Activated T-cell treated with anti-CD3 and anti-CD28 coated beads, Interleukin-2, amount 50 U/mL, for 4 hours (primary cell): ENCODE measurements at regions not wholly inside any gene's neighbourhood (a gene's known extent, or its start where the extent isn't known, plus 50 kb on each side); places are given as distances from the start of the nearest gene placed in this dataset.
"Not testable (repeated sequence)": the region's sequence is repeated elsewhere in the genome, so short reads cannot be mapped to it uniquely, and the experiment has no call there.

Experiments
- ATAC-seq, 2 donors: fragments of 200-7000 bp; cut with Tn5 transposase; one replicate each; pipeline ENCODE4 v1.10.0; 2021
- DNase-seq: peaks from one replicate; pipeline ENCODE4 v3.0.0-alpha.2; 2020
- H3K27me3 Mint-ChIP-seq: one replicate; pipeline ENCODE4 v1.8.0; 2021; ENCODE audit warnings: low read depth, mixed read lengths
- H3K36me3 Mint-ChIP-seq: one replicate; pipeline ENCODE4 v1.8.0; 2022; ENCODE audit warnings: mixed read lengths; ENCODE audit not compliant: insufficient read depth
- H3K4me1 Mint-ChIP-seq: one replicate; pipeline ENCODE4 v1.8.0; 2021; ENCODE audit warnings: low read depth, mixed read lengths
- H3K4me3 Mint-ChIP-seq: one replicate; pipeline ENCODE4 v1.8.0; 2021; ENCODE audit warnings: mild to moderate bottlenecking, moderate library complexity, mixed read lengths
- H3K9me3 Mint-ChIP-seq: one replicate; pipeline ENCODE4 v1.8.0; 2021; ENCODE audit warnings: mixed read lengths

DNA sequence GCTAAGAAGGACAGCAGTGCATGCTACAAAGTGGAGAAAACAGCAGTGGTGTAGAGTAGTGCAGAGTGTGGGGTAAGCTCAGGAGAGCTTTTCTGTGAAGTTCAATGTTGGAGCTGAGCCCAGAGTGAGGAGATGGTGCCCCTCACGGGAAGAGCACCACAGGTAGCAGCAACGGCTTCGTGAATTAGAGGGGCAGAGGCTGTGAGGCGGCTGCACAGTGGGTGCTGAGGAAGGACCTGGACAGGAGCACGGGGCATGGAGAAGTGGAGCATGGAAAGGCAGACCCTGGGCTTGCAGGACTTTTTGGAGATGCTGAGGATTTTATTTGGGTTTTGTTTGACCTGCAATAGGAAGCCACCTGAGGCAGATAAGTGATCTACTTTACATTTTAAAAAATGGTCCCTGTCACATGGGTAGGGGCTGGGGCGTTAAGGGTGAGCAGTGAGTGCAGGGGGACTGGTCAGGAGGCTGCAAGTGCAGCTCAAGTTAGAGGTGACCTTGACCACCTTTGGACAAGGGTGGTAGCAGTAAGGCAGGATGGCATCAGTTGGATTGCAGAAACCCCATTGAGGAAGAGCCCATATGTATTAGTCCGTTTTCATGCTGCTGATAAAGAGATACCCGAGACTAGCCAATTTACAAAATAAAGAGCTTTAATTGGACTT lies 85.0 kb downstream of the MYCN start:
- Mint-ChIP-seq H3K4me1 (no peaks in the 10 kb centered on the region), H3K36me3 (no peaks in the 10 kb centered on the region), H3K4me3 (no peak overlapping the region), H3K27me3 (peaks cover 3% of the 10 kb centered on the region), H3K9me3 (no peaks in the 10 kb centered on the region)
- DNase-seq, result no peak
- no peak for ATAC-seq

DNA sequence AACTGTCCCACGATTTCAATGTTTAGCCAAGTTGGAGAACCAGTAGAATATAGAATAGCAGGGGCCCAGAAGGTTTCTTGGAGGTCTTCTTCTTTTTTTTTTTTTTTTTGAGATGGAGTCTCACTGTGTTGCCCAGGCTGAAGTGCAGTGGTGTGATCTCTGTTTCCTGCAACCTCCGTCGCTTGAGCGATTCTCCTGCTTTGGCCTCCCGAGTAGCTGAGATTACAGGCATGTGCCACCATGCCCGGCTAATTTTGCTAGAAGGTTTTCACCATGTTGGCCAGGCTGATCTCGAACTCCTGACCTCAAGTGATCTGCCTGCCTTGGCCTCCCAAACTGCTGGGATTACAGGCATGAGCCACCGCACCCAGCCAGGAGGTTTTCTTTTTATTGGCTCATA lies 84.3 kb downstream of the MYCN start:
- not testable (repeated sequence) for H3K36me3 Mint-ChIP-seq, DNase-seq, H3K27me3 Mint-ChIP-seq, H3K4me1 Mint-ChIP-seq, ATAC-seq, H3K9me3 Mint-ChIP-seq, H3K4me3 Mint-ChIP-seq

DNA sequence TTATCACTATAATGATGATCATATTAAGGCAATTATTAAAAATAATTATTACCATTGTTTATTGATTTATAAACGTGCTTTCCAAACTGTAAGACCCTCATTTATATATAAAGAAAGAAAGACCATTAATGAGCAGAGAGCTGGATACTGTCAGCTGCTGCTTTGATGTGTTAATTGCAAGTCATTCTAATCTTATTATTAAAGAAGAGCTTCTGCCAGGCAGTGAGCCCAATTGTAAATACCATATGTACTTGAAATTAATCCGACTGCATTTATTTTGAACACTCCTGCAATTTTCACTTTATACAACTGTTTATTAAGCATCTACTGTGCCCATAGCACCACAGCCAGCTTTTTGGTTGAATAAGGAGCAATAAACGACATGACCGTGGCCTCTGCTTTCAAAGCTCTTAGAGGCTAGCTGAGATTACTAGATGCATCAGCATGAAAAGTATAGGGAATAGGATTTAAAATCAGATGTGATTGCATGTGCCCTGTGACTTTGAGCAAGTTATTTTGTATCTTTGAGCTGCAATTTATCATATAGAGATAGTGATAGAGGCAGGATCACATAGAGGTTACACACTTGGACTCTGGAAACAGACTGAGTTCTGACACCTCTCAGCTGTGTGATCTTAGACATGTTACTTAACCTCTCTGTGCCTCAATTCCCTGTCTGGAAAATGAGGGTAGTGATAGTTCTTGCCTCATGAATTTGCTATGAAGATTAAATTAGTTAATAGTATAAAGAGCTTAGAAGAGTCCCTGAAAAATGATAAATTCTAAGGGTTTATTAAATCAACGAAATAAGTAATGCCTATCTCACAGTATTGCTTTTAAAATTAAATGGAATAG lies 83.4 kb downstream of the MYCN start:
- no peak for ATAC-seq
- Mint-ChIP-seq H3K4me1 (no peaks in the 10 kb centered on the region), H3K36me3 (no peaks in the 10 kb centered on the region), H3K9me3 (no peaks in the 10 kb centered on the region), H3K27me3 (peaks cover 3% of the 10 kb centered on the region), H3K4me3 (no peak overlapping the region)
- no peak for DNase-seq

DNA sequence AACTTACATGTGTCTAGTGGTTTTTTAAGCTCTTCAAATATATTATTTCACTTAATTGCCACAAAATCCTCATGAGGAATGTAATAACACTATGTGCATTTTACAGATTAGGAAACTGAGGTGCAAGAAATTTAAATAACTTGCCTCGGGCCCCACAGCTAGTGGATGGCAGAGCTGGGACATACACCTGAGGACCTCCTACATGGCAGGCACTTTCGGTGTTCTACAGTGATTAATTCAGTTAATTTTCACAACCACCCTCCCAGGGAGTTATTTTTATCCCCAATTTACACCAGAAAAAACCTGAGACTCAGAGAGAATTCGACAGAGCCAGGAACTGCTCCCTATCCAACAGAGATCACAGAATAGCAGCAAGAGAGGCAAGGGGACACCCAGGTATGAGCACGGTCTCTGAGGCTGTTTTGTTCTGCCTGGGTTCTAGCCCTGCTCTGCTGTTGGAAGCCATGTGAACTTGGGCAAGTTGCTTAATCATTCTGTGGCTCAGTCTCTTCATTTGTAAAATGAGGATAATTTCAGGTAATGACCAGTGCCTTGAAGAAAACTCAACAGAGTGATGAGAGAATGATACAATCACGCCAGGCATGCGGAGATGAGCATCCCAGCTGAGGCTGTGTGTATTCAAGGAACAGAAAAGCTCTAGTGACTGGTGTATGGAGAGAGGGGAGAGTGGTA lies 82.3 kb downstream of the MYCN start:
- DNase-seq, result no peak
- Mint-ChIP-seq H3K27me3 (peaks cover 3% of the 10 kb centered on the region), H3K36me3 (no peaks in the 10 kb centered on the region), H3K4me3 (no peak overlapping the region), H3K4me1 (no peaks in the 10 kb centered on the region), H3K9me3 (no peaks in the 10 kb centered on the region)
- ATAC-seq, result no peak

DNA sequence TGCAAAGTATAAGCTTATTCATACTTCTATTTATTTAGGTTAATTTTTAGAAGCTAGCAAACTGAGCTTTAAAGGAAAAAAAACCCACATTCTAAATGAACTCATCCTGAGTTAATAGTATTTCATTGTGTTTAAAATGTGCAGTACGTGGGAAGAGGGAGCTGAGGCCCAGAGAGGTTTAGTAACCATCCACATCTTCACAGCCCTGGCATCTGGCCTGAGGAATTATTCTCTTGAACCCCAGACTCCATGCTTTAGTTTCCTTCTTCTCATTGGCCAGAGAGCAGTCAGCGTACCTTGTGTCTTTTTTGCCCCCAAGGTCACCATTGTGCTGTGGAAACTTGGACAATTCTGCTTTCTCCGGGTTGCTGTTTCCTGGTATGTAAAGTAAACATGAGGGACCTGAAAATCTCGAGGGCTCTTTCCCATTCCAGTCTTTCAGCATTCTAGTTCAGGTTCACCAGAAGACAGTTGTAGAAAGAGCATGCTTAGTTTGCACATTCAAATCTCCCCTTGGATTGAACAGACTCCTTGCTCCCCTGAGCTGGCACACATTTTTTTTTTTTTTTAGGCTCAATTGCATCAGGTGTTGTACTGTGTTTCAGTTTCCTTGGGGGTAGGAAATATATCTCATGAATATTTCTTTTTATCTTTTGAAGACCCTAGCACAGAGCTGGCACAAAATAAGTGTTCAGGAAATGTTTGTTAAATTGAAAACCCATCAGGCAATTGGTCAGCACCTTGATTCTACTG lies 81.4 kb downstream of the MYCN start:
- Mint-ChIP-seq H3K4me1 (no peaks in the 10 kb centered on the region), H3K36me3 (no peaks in the 10 kb centered on the region), H3K4me3 (no peak overlapping the region), H3K27me3 (peaks cover 3% of the 10 kb centered on the region), H3K9me3 (no peaks in the 10 kb centered on the region)
- no peak for DNase-seq
- no peak for ATAC-seq

DNA sequence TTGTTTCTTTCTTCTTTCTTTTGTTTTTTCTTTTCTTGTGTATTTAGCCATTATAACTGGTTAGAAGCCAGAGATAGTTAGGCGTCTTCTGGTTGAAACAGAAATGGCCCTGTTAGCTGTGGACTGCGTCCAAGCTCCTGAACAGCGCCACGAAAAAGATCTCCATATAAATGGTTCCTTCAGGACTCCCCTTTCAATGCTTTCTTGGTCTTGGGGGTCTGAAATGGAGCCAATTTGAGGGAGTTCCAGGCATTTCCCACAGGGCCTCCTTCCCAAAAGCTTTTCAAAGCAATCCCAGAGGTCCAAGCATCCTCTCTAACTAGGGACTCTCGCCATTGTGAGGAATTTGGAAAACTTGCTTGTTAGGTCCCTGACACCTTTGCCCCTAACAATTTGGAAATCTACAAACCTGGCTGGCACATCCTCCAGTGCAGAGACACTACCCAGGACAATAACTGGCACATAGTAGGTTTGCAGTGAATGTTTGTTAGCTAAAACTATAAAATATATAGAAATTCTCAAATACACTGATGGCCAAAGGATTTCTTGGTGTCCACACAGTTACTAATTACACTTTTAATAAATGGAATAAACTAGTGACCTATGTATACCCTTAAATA lies 80.1 kb downstream of the MYCN start:
- DNase-seq (no peak), ATAC-seq (no peak)
- Mint-ChIP-seq H3K4me3 (no peak overlapping the region), H3K36me3 (no peaks in the 10 kb centered on the region), H3K27me3 (peaks cover 5% of the 10 kb centered on the region), H3K4me1 (no peaks in the 10 kb centered on the region), H3K9me3 (no peaks in the 10 kb centered on the region)

DNA sequence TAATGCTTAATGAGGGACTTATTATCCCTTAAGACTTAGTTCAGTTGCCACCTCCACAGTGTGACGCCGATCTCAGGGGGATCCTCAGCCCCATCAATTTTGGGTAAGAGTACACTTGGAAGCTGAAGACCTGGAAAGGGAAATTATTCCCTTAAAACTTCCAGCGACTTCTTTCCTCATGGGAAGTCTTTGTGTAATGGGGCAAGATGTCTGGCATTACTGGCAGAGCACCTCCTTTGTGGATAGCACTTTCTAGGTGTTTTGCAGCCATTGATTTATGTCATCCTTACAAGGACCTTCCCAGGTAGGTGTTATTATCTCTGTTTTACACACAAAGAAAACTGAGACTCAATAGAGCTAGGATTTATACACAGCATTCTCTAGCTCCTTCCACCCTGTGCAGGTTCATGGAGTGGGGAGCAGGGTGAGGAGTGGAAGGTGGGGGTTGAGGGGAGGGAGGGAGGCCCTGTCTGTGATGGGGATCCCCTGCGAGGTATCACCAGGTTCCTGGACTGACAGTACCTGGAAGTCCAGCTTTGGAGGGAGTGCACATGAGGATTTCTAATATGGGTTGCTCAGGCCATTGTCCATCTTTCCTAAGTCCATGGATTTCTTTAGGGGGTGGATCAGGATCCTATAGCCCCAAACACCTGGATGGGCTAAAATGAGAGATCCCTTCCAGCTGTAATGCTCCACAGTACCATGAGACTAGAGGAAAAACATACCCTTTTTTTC lies 79.4 kb downstream of the MYCN start:
- DNase-seq (no peak), ATAC-seq (no peak)
- no peaks in the 10 kb centered on the region for H3K4me1 Mint-ChIP-seq
- H3K4me3 Mint-ChIP-seq, result no peak overlapping the region
- no peaks in the 10 kb centered on the region for H3K9me3 Mint-ChIP-seq
- peaks cover 9% of the 10 kb centered on the region for H3K27me3 Mint-ChIP-seq
- H3K36me3 Mint-ChIP-seq, result no peaks in the 10 kb centered on the region

DNA sequence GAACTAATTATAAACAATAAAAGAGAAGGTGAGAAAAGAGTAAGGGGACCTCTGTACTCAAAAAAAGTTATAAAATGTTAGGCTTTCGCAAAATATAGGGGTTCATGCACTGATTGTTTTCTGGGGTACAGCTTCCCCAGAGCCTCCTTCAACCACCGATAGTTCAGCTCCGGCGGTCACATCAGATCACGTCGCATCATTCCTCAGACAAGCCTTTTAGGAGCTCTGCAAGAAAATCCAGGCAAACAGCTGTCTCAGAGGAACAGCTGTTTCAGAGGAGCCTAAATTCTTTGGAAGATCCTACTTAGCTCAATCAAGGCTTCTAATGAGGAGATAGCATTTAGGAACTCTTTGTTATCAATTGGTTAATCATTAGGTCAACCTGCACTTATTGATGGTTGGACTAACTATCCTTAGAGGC lies 78.7 kb downstream of the MYCN start:
- no peaks in the 10 kb centered on the region for H3K36me3 Mint-ChIP-seq
- H3K4me3 Mint-ChIP-seq, result no peak overlapping the region
- no peak for ATAC-seq
- no peaks in the 10 kb centered on the region for H3K4me1 Mint-ChIP-seq
- no peak for DNase-seq
- H3K9me3 Mint-ChIP-seq, result no peaks in the 10 kb centered on the region
- H3K27me3 Mint-ChIP-seq, result peaks cover 15% of the 10 kb centered on the region

DNA sequence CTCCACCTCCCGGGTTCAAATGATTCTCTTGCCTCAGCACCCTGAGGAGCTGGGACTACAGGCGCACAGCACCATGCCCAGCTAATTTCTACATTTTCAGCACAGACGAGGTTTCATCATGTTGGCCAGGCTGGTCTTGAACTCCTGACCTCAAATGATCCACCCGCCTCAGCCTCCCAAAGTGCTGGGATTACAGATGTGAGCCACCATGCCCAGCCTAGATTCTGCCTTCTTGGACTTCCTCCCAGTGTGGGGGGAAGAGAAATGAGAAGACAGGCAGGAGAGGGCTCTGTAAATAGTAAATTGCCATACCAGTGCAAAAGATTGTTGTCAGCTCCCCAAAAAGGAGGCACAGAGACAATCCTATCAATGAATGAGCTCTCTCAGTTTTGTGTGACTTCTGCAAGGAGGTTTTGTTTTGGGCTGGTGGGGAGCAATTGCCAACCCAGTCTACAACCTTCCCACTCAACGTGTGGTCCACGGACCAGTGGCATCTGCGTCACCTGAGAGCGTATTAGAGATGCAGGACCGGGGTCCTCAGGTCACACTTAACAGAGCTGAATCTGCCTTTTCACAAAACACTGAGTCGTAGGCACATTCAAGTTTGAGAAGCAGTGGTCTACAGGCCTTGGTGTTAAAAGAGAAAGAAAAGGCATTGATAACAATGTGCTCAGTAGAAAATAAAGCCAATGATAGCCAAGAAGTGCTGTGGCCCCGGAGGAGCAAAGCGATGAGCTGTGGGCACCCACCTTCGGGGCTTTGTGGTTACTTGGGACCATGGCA lies 78.1 kb downstream of the MYCN start:
- no peaks in the 10 kb centered on the region for H3K36me3 Mint-ChIP-seq
- DNase-seq, result no peak
- H3K4me1 Mint-ChIP-seq, result peaks cover 2% of the 10 kb centered on the region
- H3K4me3 Mint-ChIP-seq, result no peak overlapping the region
- no peaks in the 10 kb centered on the region for H3K9me3 Mint-ChIP-seq
- H3K27me3 Mint-ChIP-seq, result peaks cover 18% of the 10 kb centered on the region
- ATAC-seq, result no peak

DNA sequence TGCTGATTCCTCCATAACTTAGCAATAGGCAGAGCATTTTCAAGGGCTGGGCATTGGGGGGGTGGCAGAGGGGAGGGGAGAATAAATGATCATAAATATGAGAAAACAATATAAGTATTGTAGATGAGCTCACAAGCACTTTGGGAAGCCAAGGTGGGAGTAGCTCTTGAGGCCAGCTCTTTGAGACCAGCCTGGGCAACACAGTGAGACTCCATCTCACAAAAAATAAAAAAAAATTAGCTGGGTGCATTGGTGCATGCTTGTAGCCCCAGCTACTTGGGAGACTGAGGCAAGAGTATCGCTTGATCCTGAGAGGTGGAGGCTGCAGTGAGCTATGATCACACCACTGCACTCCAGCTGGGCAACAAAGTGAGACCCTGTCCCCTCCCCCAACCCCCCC lies 75.9 kb downstream of the MYCN start:
- no peaks in the 10 kb centered on the region for H3K9me3 Mint-ChIP-seq
- H3K27me3 Mint-ChIP-seq, result peaks cover 27% of the 10 kb centered on the region
- ATAC-seq (no peak), DNase-seq (no peak)
- H3K4me1 Mint-ChIP-seq, result peaks cover 4% of the 10 kb centered on the region
- H3K4me3 Mint-ChIP-seq, result no peak overlapping the region
- H3K36me3 Mint-ChIP-seq, result no peaks in the 10 kb centered on the region

DNA sequence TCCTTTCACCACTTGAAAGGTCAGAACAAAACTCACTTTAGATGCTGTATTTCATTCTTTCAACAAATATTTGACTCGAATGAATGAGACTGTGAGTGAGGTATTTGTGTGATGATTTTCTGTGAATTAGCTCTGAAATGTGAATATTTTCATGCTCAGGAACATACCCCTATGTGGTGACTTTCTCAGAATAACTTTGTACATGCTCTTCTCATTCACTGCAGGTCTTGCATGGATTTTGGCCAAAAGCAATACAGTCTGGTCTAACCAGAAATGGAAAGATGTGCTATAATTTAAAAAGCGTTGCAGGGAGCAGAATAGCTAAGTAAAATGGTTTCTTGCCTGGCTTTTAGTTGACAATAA lies 75.5 kb downstream of the MYCN start:
- H3K36me3 Mint-ChIP-seq, result no peaks in the 10 kb centered on the region
- no peak for ATAC-seq

DNA sequence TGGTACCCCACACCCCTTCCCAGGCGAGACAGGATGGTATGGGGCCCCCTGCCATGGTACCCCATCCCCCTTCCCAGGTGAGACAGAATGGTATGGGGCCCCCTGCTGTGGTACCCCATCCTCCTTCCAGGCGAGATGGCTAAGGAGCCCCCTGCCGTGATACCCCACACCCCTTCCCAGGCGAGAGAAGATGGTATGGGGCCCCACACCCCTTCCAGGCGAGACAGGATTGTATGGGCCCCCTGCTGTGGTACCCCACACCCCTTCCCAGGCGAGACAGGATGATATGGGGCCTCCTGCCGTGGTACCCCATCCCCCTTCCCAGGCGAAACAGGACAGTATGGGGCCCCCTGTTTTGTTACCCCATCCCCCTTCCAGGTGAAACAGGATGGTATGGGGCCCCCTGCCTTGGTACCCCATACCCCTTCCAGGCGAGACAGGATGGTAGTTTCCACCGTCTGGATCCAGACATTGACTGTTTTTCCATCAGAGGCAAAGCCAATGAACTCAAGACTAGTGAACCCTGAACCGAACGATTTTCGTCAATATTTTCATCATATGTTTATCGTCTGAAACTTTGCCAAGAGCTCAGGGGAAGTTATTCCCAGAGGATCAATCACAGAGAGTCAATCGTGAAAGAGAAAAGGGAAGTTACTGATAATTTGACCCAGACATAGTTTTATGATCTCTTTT lies 75.0 kb downstream of the MYCN start:
- peaks cover 4% of the 10 kb centered on the region for H3K4me1 Mint-ChIP-seq
- ATAC-seq (no peak), DNase-seq (no peak)
- no peaks in the 10 kb centered on the region for H3K9me3 Mint-ChIP-seq
- no peaks in the 10 kb centered on the region for H3K36me3 Mint-ChIP-seq
- peaks cover 27% of the 10 kb centered on the region for H3K27me3 Mint-ChIP-seq
- H3K4me3 Mint-ChIP-seq, result no peak overlapping the region

More for the DNA sequence above, 75.5 kb downstream of the MYCN start:
- Mint-ChIP-seq H3K27me3 (peaks cover 27% of the 10 kb centered on the region), H3K9me3 (no peaks in the 10 kb centered on the region), H3K4me3 (no peak overlapping the region), H3K4me1 (peaks cover 4% of the 10 kb centered on the region)
- DNase-seq, result no peak
